GM23248 (cell line): ENCODE measurements at regions not wholly inside any gene's neighbourhood (a gene's known extent, or its start where the extent isn't known, plus 50 kb on each side); places are given as distances from the start of the nearest gene placed in this dataset.

ENCODE experiments used
- DNase-seq: peaks from one replicate; pipeline ENCODE4 v3.0.0-alpha.2; 2015
- H2AFZ ChIP-seq: fragments of 200-600 bp; sonication (generic); 2 replicates; pipeline ENCODE4 v1.6.1; 2016; ENCODE audit warnings: antibody characterized with exemption
- H3F3A ChIP-seq: fragments of 200-600 bp; sonication (generic); 2 replicates; pipeline ENCODE4 v1.6.1; 2016; ENCODE audit warnings: mild to moderate bottlenecking, antibody characterized with exemption, mixed run types; ENCODE audit not compliant: insufficient read depth
- H3K27ac ChIP-seq: fragments of 200-600 bp; sonication (generic); 2 replicates; pipeline ENCODE4 v1.5.1; 2016; ENCODE audit warnings: mild to moderate bottlenecking
- H3K27me3 ChIP-seq: fragments of 200-600 bp; sonication (generic); replicated peaks from 2 replicates; pipeline ENCODE4 v1.6.1; 2016; ENCODE audit warnings: mild to moderate bottlenecking; ENCODE audit not compliant: insufficient read depth
- H3K36me3 ChIP-seq: fragments of 200-600 bp; sonication (generic); 2 replicates; pipeline ENCODE4 v1.6.1; 2016; ENCODE audit warnings: low read depth, mild to moderate bottlenecking
- H3K4me1 ChIP-seq: fragments of 200-600 bp; sonication (generic); 2 replicates; pipeline ENCODE4 v1.6.1; 2016; ENCODE audit warnings: mild to moderate bottlenecking; ENCODE audit not compliant: insufficient read depth
- H3K4me2 ChIP-seq: fragments of 200-600 bp; sonication (generic); one replicate; pipeline ENCODE4 v1.6.1; 2016; ENCODE audit warnings: mild to moderate bottlenecking; ENCODE audit not compliant: unreplicated experiment
- H3K4me3 ChIP-seq: fragments of 200-600 bp; sonication (generic); 2 replicates; pipeline ENCODE4 v1.5.1; 2016; ENCODE audit warnings: mild to moderate bottlenecking
- H3K79me2 ChIP-seq: fragments of 200-600 bp; sonication (generic); 2 replicates; pipeline ENCODE4 v1.6.1; 2016; ENCODE audit warnings: mild to moderate bottlenecking; ENCODE audit not compliant: insufficient read depth
- H3K9ac ChIP-seq: fragments of 200-600 bp; sonication (generic); 2 replicates; pipeline ENCODE4 v1.6.1; 2016; ENCODE audit warnings: mild to moderate bottlenecking
- H3K9me2 ChIP-seq: fragments of 200-600 bp; sonication (generic); 2 replicates; pipeline ENCODE4 v1.6.1; 2016; ENCODE audit warnings: mixed run types, mild to moderate bottlenecking, moderate library complexity; ENCODE audit not compliant: insufficient read depth
- H3K9me3 ChIP-seq: fragments of 200-600 bp; sonication (generic); one replicate; pipeline ENCODE4 v1.6.1; 2017; ENCODE audit warnings: low read depth
- H4K20me1 ChIP-seq: fragments of 200-600 bp; sonication (generic); 2 replicates; pipeline ENCODE4 v1.6.0; 2016; ENCODE audit not compliant: insufficient read depth
- EZH2 ChIP-seq: fragments of 200-600 bp; sonication (generic); IDR thresholded peaks from 2 replicates; pipeline ENCODE4 v1.6.1; 2018; ENCODE audit warnings: antibody characterized with exemption, mild to moderate bottlenecking; ENCODE audit not compliant: insufficient read depth, poor library complexity, severe bottlenecking
- EZH2phosphoT487 ChIP-seq: fragments of 200-600 bp; sonication (generic); IDR thresholded peaks from 2 replicates; pipeline ENCODE4 v1.6.1; 2018; ENCODE audit warnings: antibody characterized with exemption, moderate library complexity, mild to moderate bottlenecking, low read depth; ENCODE audit not compliant: insufficient read depth
- WGBS, 2 experiments: methylation state at CpG; one replicate each; pipeline ENCODE4 v1.1.6; 2015 to 2017; ENCODE audit warnings: low lambda C conversion rate in 2 of 2, low coverage in 1 of 2; ENCODE audit errors: missing lambda C conversion rate in 2 of 2; 5-methylcytosine and 5-hydroxymethylcytosine counted together
- in situ Hi-C: fragments of 300-500 bp; cut with MboI; formaldehyde crosslinking; loops from 2 replicates; pipeline ENCODE4 v1.15.0; 2020

GRCh38 chr12:25792031-25792430 is 166.5 kb upstream of the RASSF8 start:
- H3K9me3 ChIP-seq = no peaks in the 10 kb centered on the region
- TF ChIP-seq EZH2phosphoT487 (no peak), EZH2 (no peak)
- in situ Hi-C loops = no loop called here
- no peaks in the 10 kb centered on the region for H3K4me1 ChIP-seq
- H4K20me1 ChIP-seq = no peaks in the 10 kb centered on the region
- H3K4me2 ChIP-seq = no peak overlapping the region
- no peak overlapping the region for H3K9ac ChIP-seq
- H3K9me2 ChIP-seq = no peaks in the 10 kb centered on the region
- H3K79me2 ChIP-seq = no peaks in the 10 kb centered on the region
- no peak overlapping the region for H3K27ac ChIP-seq
- peak; percentile 39 for DNase-seq
- H3K27me3 ChIP-seq = no peaks in the 10 kb centered on the region
- H3K36me3 ChIP-seq = no peaks in the 10 kb centered on the region
- no peak overlapping the region for H2AFZ ChIP-seq
- no peak overlapping the region for H3K4me3 ChIP-seq
- no peaks in the 10 kb centered on the region for H3F3A ChIP-seq
- WGBS, 2 experiments = 61 to 69% methylated on average over 1 of the region's 1 CpG

- no peaks in the 10 kb centered on the region for H3F3A ChIP-seq
- H3K4me3 ChIP-seq = no peak overlapping the region
- no peak overlapping the region for H3K4me2 ChIP-seq
- no peaks in the 10 kb centered on the region for H4K20me1 ChIP-seq
- TF ChIP-seq EZH2 (no peak), EZH2phosphoT487 (no peak)
- no peaks in the 10 kb centered on the region for H3K9me3 ChIP-seq
- no peak for DNase-seq
- H3K27me3 ChIP-seq = no peaks in the 10 kb centered on the region
- H3K9me2 ChIP-seq = no peaks in the 10 kb centered on the region
- no peaks in the 10 kb centered on the region for H3K36me3 ChIP-seq
- H2AFZ ChIP-seq = no peak overlapping the region
- H3K9ac ChIP-seq = no peak overlapping the region
- no peaks in the 10 kb centered on the region for H3K4me1 ChIP-seq
- no peak overlapping the region for H3K27ac ChIP-seq
- WGBS, 2 experiments = 97% methylated on average over 3 of the region's 3 CpGs
- H3K79me2 ChIP-seq = no peaks in the 10 kb centered on the region
- in situ Hi-C loops = no loop called here
Measured at GRCh38 chr12:25793196-25793595, 165.3 kb upstream of the RASSF8 start.

GRCh38 chr12:25794571-25794970 is 163.9 kb upstream of the RASSF8 start:
- no peak overlapping the region for H3K4me3 ChIP-seq
- H3K4me2 ChIP-seq = no peak overlapping the region
- DNase-seq = no peak
- H3K9me2 ChIP-seq = no peaks in the 10 kb centered on the region
- H4K20me1 ChIP-seq = no peaks in the 10 kb centered on the region
- H3K36me3 ChIP-seq = no peaks in the 10 kb centered on the region
- no peak overlapping the region for H2AFZ ChIP-seq
- no peak overlapping the region for H3K27ac ChIP-seq
- TF ChIP-seq EZH2phosphoT487 = no peak
- no peak for TF ChIP-seq EZH2
- H3K27me3 ChIP-seq = no peaks in the 10 kb centered on the region
- no peaks in the 10 kb centered on the region for H3K4me1 ChIP-seq
- WGBS, 2 experiments = 85 to 86% methylated on average over 3 of the region's 3 CpGs
- in situ Hi-C loops = no loop called here
- H3K9ac ChIP-seq = no peak overlapping the region
- H3K9me3 ChIP-seq = no peaks in the 10 kb centered on the region
- no peaks in the 10 kb centered on the region for H3K79me2 ChIP-seq
- no peaks in the 10 kb centered on the region for H3F3A ChIP-seq

- WGBS, 2 experiments = 63 to 64% methylated on average over 2 of the region's 2 CpGs
- Histone ChIP-seq H2AFZ (no peak overlapping the region), H3K27ac (no peak overlapping the region), H3K9me3 (no peaks in the 10 kb centered on the region), H3K79me2 (no peaks in the 10 kb centered on the region), H3K36me3 (no peaks in the 10 kb centered on the region), H3K9ac (no peak overlapping the region), H3K27me3 (no peaks in the 10 kb centered on the region), H3K4me3 (no peak overlapping the region), H3K4me2 (no peak overlapping the region), H4K20me1 (no peaks in the 10 kb centered on the region), H3K4me1 (no peaks in the 10 kb centered on the region), H3F3A (no peaks in the 10 kb centered on the region), H3K9me2 (no peaks in the 10 kb centered on the region)
- DNase-seq = no peak
- in situ Hi-C loops = no loop called here
- TF ChIP-seq EZH2 (no peak), EZH2phosphoT487 (no peak)
Measured at GRCh38 chr12:25796523-25797000, 161.9 kb upstream of the RASSF8 start.

- no peaks in the 10 kb centered on the region for H3K4me1 ChIP-seq
- H3K27ac ChIP-seq = no peak overlapping the region
- TF ChIP-seq EZH2 = no peak
- no peak for TF ChIP-seq EZH2phosphoT487
- in situ Hi-C loops = no loop called here
- no peaks in the 10 kb centered on the region for H3K79me2 ChIP-seq
- H3F3A ChIP-seq = no peaks in the 10 kb centered on the region
- no peak overlapping the region for H3K4me3 ChIP-seq
- no peak overlapping the region for H2AFZ ChIP-seq
- no peaks in the 10 kb centered on the region for H3K36me3 ChIP-seq
- no peaks in the 10 kb centered on the region for H3K9me3 ChIP-seq
- DNase-seq = no peak
- no peaks in the 10 kb centered on the region for H4K20me1 ChIP-seq
- H3K9ac ChIP-seq = no peak overlapping the region
- 93 to 95% methylated on average over 2 of the region's 2 CpGs for WGBS, 2 experiments
- H3K27me3 ChIP-seq = no peaks in the 10 kb centered on the region
- no peak overlapping the region for H3K4me2 ChIP-seq
- H3K9me2 ChIP-seq = no peaks in the 10 kb centered on the region
Measured at GRCh38 chr12:25797386-25797785, 161.1 kb upstream of the RASSF8 start.
